ENCODE measurements at regions not wholly inside any gene's neighbourhood (a gene's known extent, or its start where the extent isn't known, plus 50 kb on each side); places are given as distances from the start of the nearest gene placed in this dataset.

DNA sequence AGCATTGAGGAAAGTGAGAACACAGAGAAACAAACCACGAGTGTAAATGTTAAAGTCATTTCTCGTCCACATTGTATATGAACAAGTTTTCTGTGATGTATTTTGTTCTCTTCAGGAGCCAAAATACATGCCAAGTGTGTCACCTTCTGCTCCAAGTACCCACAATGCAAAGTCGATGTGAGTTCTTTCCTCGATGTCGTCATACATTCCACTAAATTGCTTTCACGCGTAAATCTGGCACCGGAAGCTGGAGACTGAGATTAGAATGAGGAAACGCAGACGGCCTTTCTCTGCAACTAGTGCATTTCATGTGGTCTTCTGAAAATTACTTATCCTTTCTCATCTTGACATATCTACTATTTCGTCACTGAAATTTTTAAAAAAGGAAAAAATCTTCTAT, 118.5 kb upstream of the SALL3 start:
- TF ChIP-seq EP300 (IDR thresholded peaks at IDR 0.05) (no peak), POLR2A (IDR thresholded peaks at IDR 0.05) (no peak), POLR2AphosphoS5 (IDR thresholded peaks at IDR 0.05) (no peak)
- TF ChIP-seq, protein P1, sequence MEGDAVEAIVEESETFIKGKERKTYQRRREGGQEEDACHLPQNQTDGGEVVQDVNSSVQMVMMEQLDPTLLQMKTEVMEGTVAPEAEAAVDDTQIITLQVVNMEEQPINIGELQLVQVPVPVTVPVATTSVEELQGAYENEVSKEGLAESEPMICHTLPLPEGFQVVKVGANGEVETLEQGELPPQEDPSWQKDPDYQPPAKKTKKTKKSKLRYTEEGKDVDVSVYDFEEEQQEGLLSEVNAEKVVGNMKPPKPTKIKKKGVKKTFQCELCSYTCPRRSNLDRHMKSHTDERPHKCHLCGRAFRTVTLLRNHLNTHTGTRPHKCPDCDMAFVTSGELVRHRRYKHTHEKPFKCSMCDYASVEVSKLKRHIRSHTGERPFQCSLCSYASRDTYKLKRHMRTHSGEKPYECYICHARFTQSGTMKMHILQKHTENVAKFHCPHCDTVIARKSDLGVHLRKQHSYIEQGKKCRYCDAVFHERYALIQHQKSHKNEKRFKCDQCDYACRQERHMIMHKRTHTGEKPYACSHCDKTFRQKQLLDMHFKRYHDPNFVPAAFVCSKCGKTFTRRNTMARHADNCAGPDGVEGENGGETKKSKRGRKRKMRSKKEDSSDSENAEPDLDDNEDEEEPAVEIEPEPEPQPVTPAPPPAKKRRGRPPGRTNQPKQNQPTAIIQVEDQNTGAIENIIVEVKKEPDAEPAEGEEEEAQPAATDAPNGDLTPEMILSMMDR (IDR thresholded peaks at IDR 0.05), result no peak
- no peak overlapping the region for H3K4me3 ChIP-seq
- intact Hi-C loops (cut with DNase I; ENCODE audit: low total_unique reads), result no loop called here
- WGBS, 5 donors, result 64 to 75% (median 67%) methylated on average over 11 of the region's 11 CpGs
- H3K27me3 ChIP-seq, result peaks cover 0 to 55% (median 4%) of the 10 kb centered on the region in 3 donors
- H3K36me3 ChIP-seq, result no peaks in the 10 kb centered on the region
- peaks cover 0 to 6% (median 0%) of the 10 kb centered on the region in 4 donors for H3K4me1 ChIP-seq
- H3K27ac ChIP-seq, result no peak overlapping the region
- peak in 1 of 2 donors; percentile 71 for DNase-seq
- no peaks in the 10 kb centered on the region for H3K9me3 ChIP-seq

DNA sequence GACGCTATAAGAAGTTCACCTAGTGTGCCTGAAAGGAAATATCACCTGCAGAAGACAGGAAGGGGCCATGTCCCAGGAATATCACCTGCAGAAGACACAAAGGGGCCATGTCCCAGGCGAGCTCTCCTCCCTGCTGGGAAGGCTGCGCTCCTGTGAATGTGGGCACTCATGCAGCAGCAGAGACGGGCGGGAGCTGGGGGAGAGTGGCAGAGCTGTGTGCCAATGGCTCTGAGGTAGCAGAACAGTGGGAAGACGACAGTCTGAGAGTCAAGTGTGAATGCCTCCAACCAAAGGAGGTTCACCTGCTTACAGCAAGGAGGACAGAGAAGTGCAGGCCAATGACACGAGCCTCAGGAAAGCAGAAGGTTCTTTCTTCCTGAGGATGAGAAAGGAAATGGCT, 117.9 kb upstream of the SALL3 start:
- no peak for DNase-seq
- WGBS, 5 donors, result 60 to 77% (median 67%) methylated on average over 7 of the region's 7 CpGs
- intact Hi-C loops (cut with DNase I; ENCODE audit: low total_unique reads), result no loop called here
- H3K4me3 ChIP-seq, result no peak overlapping the region
- no peak for TF ChIP-seq POLR2AphosphoS5 (IDR thresholded peaks at IDR 0.05)
- TF ChIP-seq, protein P1 (IDR thresholded peaks at IDR 0.05), result no peak
- no peak overlapping the region for H3K27ac ChIP-seq
- H3K27me3 ChIP-seq, result peaks cover 0 to 50% (median 4%) of the 10 kb centered on the region in 3 donors
- H3K4me1 ChIP-seq, result peaks cover 0 to 6% (median 0%) of the 10 kb centered on the region in 4 donors
- no peaks in the 10 kb centered on the region for H3K9me3 ChIP-seq
- no peaks in the 10 kb centered on the region for H3K36me3 ChIP-seq

DNA sequence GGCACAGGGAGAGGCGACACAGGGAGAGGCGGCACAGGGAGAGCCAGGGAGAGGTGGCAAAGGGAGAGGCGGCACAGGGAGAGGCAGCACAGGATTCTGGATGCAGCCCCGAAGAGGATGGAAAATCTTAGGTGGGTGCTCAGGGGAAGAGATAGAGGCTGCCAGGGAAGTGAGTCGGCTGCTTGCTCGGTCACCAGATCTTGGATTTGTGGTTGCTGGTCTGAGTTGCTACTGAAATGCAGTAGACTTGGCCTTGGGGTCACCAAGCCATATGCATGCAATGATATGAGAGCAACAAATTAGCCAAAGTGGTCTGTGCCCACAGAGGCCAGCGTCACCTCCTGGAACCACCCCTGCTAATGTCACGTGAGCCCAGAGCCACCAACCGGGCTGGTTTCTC, 117.2 kb upstream of the SALL3 start:
- intact Hi-C loops (cut with DNase I; ENCODE audit: low total_unique reads), result no loop called here
- H3K4me3 ChIP-seq, result no peak overlapping the region
- peaks cover 0 to 49% (median 4%) of the 10 kb centered on the region in 3 donors for H3K27me3 ChIP-seq
- no peak for DNase-seq
- H3K9me3 ChIP-seq, result no peaks in the 10 kb centered on the region
- no peaks in the 10 kb centered on the region for H3K36me3 ChIP-seq
- TF ChIP-seq POLR2A (IDR thresholded peaks at IDR 0.05), result no peak
- no peak for TF ChIP-seq EP300 (IDR thresholded peaks at IDR 0.05)
- TF ChIP-seq, protein P1 (IDR thresholded peaks at IDR 0.05), result no peak
- TF ChIP-seq POLR2AphosphoS5 (IDR thresholded peaks at IDR 0.05), result no peak
- 77 to 88% (median 84%) methylated on average over 9 of the region's 9 CpGs for WGBS, 5 donors
- H3K4me1 ChIP-seq, result peaks cover 0 to 6% (median 0%) of the 10 kb centered on the region in 4 donors
- no peak overlapping the region for H3K27ac ChIP-seq

DNA sequence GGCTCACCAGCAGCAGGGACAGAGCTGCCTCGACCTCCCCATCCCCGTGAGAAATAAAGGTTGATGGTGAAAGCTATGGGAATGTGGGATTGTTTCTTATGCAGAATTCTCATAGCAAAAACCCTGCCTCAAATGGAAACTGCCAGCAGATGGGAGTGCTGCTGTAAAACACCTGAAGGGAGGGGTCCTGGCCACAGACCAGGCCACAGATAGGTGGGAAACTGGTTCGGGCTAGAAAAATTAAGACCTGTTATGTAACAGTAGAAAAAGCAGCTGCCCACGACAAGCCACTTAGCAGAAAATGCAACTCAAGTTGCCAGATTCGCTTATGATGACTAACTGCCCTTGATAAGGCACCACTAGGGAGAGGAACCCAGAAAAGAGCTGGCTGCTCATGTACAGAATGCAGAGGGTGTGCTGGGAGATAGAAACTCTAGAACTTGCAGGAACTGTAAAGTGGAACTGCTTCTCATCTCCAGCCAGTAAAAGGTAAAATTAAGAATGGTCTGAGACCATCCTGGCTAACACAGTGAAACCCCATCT, 114.5 kb upstream of the SALL3 start:
- TF ChIP-seq EP300 (IDR thresholded peaks at IDR 0.05) (no peak), POLR2AphosphoS5 (IDR thresholded peaks at IDR 0.05) (no peak), POLR2A (IDR thresholded peaks at IDR 0.05) (no peak)
- TF ChIP-seq, protein P1 (IDR thresholded peaks at IDR 0.05), result no peak
- H3K4me3 ChIP-seq, result no peak overlapping the region
- no peak overlapping the region for H3K27ac ChIP-seq
- WGBS, 5 donors, result 58 to 71% (median 68%) methylated on average over 5 of the region's 5 CpGs
- no peak for DNase-seq
- intact Hi-C loops (cut with DNase I; ENCODE audit: low total_unique reads), result no loop called here
- peaks cover 0 to 3% (median 0%) of the 10 kb centered on the region in 4 donors for H3K4me1 ChIP-seq
- H3K27me3 ChIP-seq, result peaks cover 0 to 43% (median 4%) of the 10 kb centered on the region in 3 donors
- no peaks in the 10 kb centered on the region for H3K9me3 ChIP-seq
- no peaks in the 10 kb centered on the region for H3K36me3 ChIP-seq
